Coronary artery (tissue), 2 donors: ENCODE measurements at regions not wholly inside any gene's neighbourhood (a gene's known extent, or its start where the extent isn't known, plus 50 kb on each side); places are given as distances from the start of the nearest gene placed in this dataset.
"Not testable (repeated sequence)": the region's sequence is repeated elsewhere in the genome, so short reads cannot be mapped to it uniquely, and the experiment has no call there.

Experiments used
- DNase-seq: peaks from one replicate; pipeline ENCODE4 v3.0.0-alpha.2; 2017; ENCODE audit warnings: low spot score
- H3K27ac ChIP-seq, 2 donors: fragments of 200-600 bp; sonication (generic); one replicate each; pipeline ENCODE4 v1.5.1; 2016 to 2019
- H3K4me3 ChIP-seq: fragments of 200-600 bp; sonication (generic); 2 replicates; pipeline ENCODE4 v1.5.1; 2016; ENCODE audit warnings: mild to moderate bottlenecking, moderate library complexity
- CTCF ChIP-seq: fragments of 200-600 bp; sonication (generic); IDR thresholded peaks from one replicate; pipeline ENCODE4 v1.5.1; 2019; ENCODE audit warnings: antibody characterized with exemption

GRCh38 chr1:58238846-58239245 lies 307.7 kb downstream of the OMA1 start:
- TF ChIP-seq CTCF: no peak
- no peak for DNase-seq
- Histone ChIP-seq H3K27ac (no peak overlapping the region), H3K4me3 (no peak overlapping the region)

- H3K27ac ChIP-seq: no peak overlapping the region
- no peak overlapping the region for H3K4me3 ChIP-seq
- DNase-seq: no peak
- no peak for TF ChIP-seq CTCF
Observed at GRCh38 chr1:58233729-58234128, 312.8 kb downstream of the OMA1 start.

- H3K27ac ChIP-seq: no peak overlapping the region
- DNase-seq: no peak
- no peak for TF ChIP-seq CTCF
- H3K4me3 ChIP-seq: no peak overlapping the region
Observed at GRCh38 chr1:58231204-58231603, 315.3 kb downstream of the OMA1 start.

GRCh38 chr1:58227604-58228003 lies 318.9 kb downstream of the OMA1 start:
- no peak for DNase-seq
- no peak for TF ChIP-seq CTCF
- no peak overlapping the region for H3K4me3 ChIP-seq
- H3K27ac ChIP-seq: no peak overlapping the region

GRCh38 chr1:58223522-58223921 lies 323.0 kb downstream of the OMA1 start:
- no peak for TF ChIP-seq CTCF
- no peak overlapping the region for H3K4me3 ChIP-seq
- no peak overlapping the region for H3K27ac ChIP-seq
- DNase-seq: no peak

- Histone ChIP-seq H3K27ac (no peak overlapping the region), H3K4me3 (no peak overlapping the region)
- TF ChIP-seq CTCF: no peak
- DNase-seq: no peak
Observed at GRCh38 chr1:58220836-58221472, 325.6 kb downstream of the OMA1 start.

- H3K27ac ChIP-seq, DNase-seq: not testable (repeated sequence)
Observed at GRCh38 chr1:58216169-58216568, 330.4 kb downstream of the OMA1 start.

More at GRCh38 chr1:58216169-58216568, 330.4 kb downstream of the OMA1 start:
- H3K4me3 ChIP-seq: not testable (repeated sequence)
